K562 (cell line): ENCODE measurements at regions not wholly inside any gene's neighbourhood (a gene's known extent, or its start where the extent isn't known, plus 50 kb on each side); places are given as distances from the start of the nearest gene placed in this dataset.

Source experiments
- ATAC-seq: fragments of 200-7000 bp; cut with Tn5 transposase; 3 replicates; pipeline ENCODE4 v1.9.1; 2020; ENCODE audit warnings: moderate library complexity
- BruUV-seq: library from RNA; stranded (reverse); fragments of 400-500 nt; replicated peaks from 2 replicates; lab custom pipeline; 2021; lab: Mats Ljungman, UMichigan
- CTCF ChIA-PET: fragments of 300-600 bp; formaldehyde crosslinking; extraction: SDS; loops from one replicate; lab custom pipeline; 2021; ENCODE audit warnings: low intra/inter-chr PET ratio; lab: Yijun Ruan, JAX
- POLR2A ChIA-PET: fragments of 300-600, 350-650 bp; sonication (Branson Sonifier 250); formaldehyde crosslinking; extraction: SDS; loops from one replicate; lab custom pipeline; 2021; ENCODE audit warnings: antibody characterized with exemption, inconsistent platforms; lab: Yijun Ruan, JAX
- DNase-seq, 4 experiments: peaks; one replicate each; pipeline versions ENCODE4 v3.0.0 to v3.0.0-alpha.2; 2011 to 2018; ENCODE audit warnings: low spot score in 3 of 4, mixed read lengths in 3 of 4; ENCODE audit errors: extremely low read depth in 1 of 4
- FAIRE-seq: peaks from 2 replicates; lab custom pipeline; 2011; peaks lifted over from hg19 to GRCh38; lab: Jason Lieb, UNC
- H2AFZ ChIP-seq: 2 replicates; pipeline ENCODE4 v1.6.0; 2011; ENCODE audit warnings: low read depth, low read length, control low read depth, inconsistent platforms
- H3K27ac ChIP-seq: fragments of 200-600 bp; 3 replicates; pipeline ENCODE4 v1.8.0; 2011; ENCODE audit warnings: low read depth, mild to moderate bottlenecking, control low read depth, inconsistent platforms, low read length, moderate library complexity, mixed read lengths; ENCODE audit errors: extremely low read depth
- H3K27me3 ChIP-seq, 2 experiments: fragments of 300-600 bp in 1 of 2; 2 replicates in 1 of 2; 3 replicates in 1 of 2; pipeline versions ENCODE4 v1.6.0 to v1.8.0; 2011; ENCODE audit warnings: inconsistent platforms in 2 of 2, low read length in 2 of 2, mild to moderate bottlenecking in 1 of 2, mixed read lengths in 1 of 2, moderate library complexity in 1 of 2; ENCODE audit not compliant: control insufficient read depth in 2 of 2, insufficient read depth in 2 of 2
- H3K36me3 ChIP-seq: fragments of 300-600 bp; 3 replicates; pipeline ENCODE4 v1.8.0; 2011; ENCODE audit warnings: mild to moderate bottlenecking, low read length, inconsistent platforms; ENCODE audit not compliant: control insufficient read depth, insufficient read depth
- H3K4me1 ChIP-seq, 2 experiments: fragments of 200-600 bp in 1 of 2; replicated peaks in 1 of 2; 2 replicates in 1 of 2; 3 replicates in 1 of 2; pipeline versions ENCODE4 v1.5.1 to v1.8.0; 2011; ENCODE audit warnings: inconsistent platforms in 2 of 2, low read length in 2 of 2, mild to moderate bottlenecking in 1 of 2, mixed read lengths in 1 of 2, moderate library complexity in 1 of 2; ENCODE audit not compliant: control insufficient read depth in 2 of 2, insufficient read depth in 2 of 2
- H3K4me2 ChIP-seq: 2 replicates; pipeline ENCODE4 v1.6.1; 2011; ENCODE audit warnings: low read length, control low read depth, inconsistent platforms, mixed read lengths; ENCODE audit not compliant: insufficient read depth
- H3K4me3 ChIP-seq: fragments of 200-600 bp; sonication (generic), shearing (Covaris generic); 2 replicates; pipeline ENCODE4 v1.5.1; 2016; ENCODE audit warnings: control low read depth, inconsistent platforms
- H3K79me2 ChIP-seq: fragments of 200-600 bp; 3 replicates; pipeline ENCODE4 v1.8.0; 2011; ENCODE audit warnings: low read length, inconsistent platforms; ENCODE audit not compliant: control insufficient read depth, insufficient read depth
- H3K9ac ChIP-seq, 2 experiments: 2 replicates each; pipeline versions ENCODE4 v1.6.0 to v1.6.1; 2011; ENCODE audit warnings: low read depth in 2 of 2, low read length in 2 of 2, control low read depth in 1 of 2, inconsistent platforms in 1 of 2, mild to moderate bottlenecking in 1 of 2, mixed read lengths in 1 of 2; ENCODE audit not compliant: insufficient read depth in 1 of 2
- H3K9me1 ChIP-seq: one replicate; pipeline ENCODE4 v1.6.0; 2011; ENCODE audit warnings: inconsistent platforms, mild to moderate bottlenecking, low read length, moderate library complexity; ENCODE audit not compliant: control insufficient read depth, insufficient read depth
- H3K9me3 ChIP-seq: replicated peaks from 2 replicates; pipeline ENCODE4 v1.5.1; 2011; ENCODE audit warnings: low read depth, low read length, inconsistent platforms; ENCODE audit not compliant: control insufficient read depth, insufficient read depth
- H4K20me1 ChIP-seq: replicated peaks from 2 replicates; pipeline ENCODE4 v1.6.1; 2011; ENCODE audit warnings: low read length, inconsistent platforms, mixed read lengths; ENCODE audit not compliant: control insufficient read depth, insufficient read depth
- ASH1L ChIP-seq: fragments of 450-650 bp; IDR thresholded peaks from 2 replicates; pipeline ENCODE4 v1.6.1; 2018; ENCODE audit warnings: borderline replicate concordance, mild to moderate bottlenecking, low read depth; ENCODE audit not compliant: partially characterized antibody
- CEBPZ ChIP-seq: fragments of 150-350 bp; IDR thresholded peaks from 2 replicates; pipeline ENCODE4 v1.6.1; 2014; ENCODE audit warnings: low read depth, mild to moderate bottlenecking, low read length, borderline replicate concordance
- ELF4 ChIP-seq: fragments of 450-650 bp; formaldehyde crosslinking; IDR thresholded peaks from 2 replicates; pipeline ENCODE4 v1.4.0; 2022; ENCODE audit warnings: missing genetic modification characterization
- FOXK2 ChIP-seq, 2 experiments: fragments of 450-650 bp; IDR thresholded peaks in 1 of 2; conservative IDR thresholded peaks in 1 of 2; 2 replicates each; pipeline ENCODE4 v1.6.1; 2016; ENCODE audit warnings: low read depth in 2 of 2, mild to moderate bottlenecking in 1 of 2
- NCOA1 ChIP-seq: fragments of 450-650 bp; IDR thresholded peaks from 2 replicates; pipeline ENCODE4 v1.6.1; 2016; ENCODE audit warnings: low read depth
- NUFIP1 ChIP-seq: fragments of 450-650 bp; IDR thresholded peaks from 2 replicates; pipeline ENCODE4 v1.6.1; 2018; ENCODE audit not compliant: partially characterized antibody
- SETDB1 ChIP-seq: IDR thresholded peaks from one replicate; pipeline ENCODE4 v1.6.1; 2012; ENCODE audit warnings: low read length, control low read depth, inconsistent platforms
- SMARCB1 ChIP-seq: IDR thresholded peaks from 2 replicates; pipeline ENCODE4 v1.6.1; 2011; ENCODE audit warnings: improper control_type of control experiment, low read depth; ENCODE audit not compliant: insufficient read length
- TRIM28 ChIP-seq: fragments of 450-650 bp; IDR thresholded peaks from 2 replicates; pipeline ENCODE4 v1.6.1; 2017
- WHSC1 ChIP-seq: IDR thresholded peaks from one replicate; pipeline ENCODE4 v1.6.1; 2012; ENCODE audit warnings: low read length, control low read depth, inconsistent platforms
- WGBS: fragments of 100-300 bp; shearing (Covaris generic); methylation state at CpG from one replicate; pipeline ENCODE4 v1.1.6; 2016; ENCODE audit warnings: low coverage, mixed read lengths; ENCODE audit not compliant: insufficient coverage; ENCODE audit errors: missing lambda C conversion rate; 5-methylcytosine and 5-hydroxymethylcytosine counted together
- in situ Hi-C: fragments of 300-500 bp; cut with MboI; formaldehyde crosslinking; loops from 4 replicates; pipeline ENCODE4 v1.15.0; 2018; ENCODE audit warnings: inconsistent platforms, mixed read lengths
- intact Hi-C: fragments of 100-400 bp; cut with micrococcal nuclease; formaldehyde crosslinking; loops from 2 replicates; pipeline ENCODE4 v1.14.2; 2022
- TF ChIP-seq, protein P1 (sequence below), 2 experiments: fragments of 450-650 bp; IDR thresholded peaks; 2 replicates each; pipeline ENCODE4 v1.6.1; 2016; ENCODE audit warnings: mild to moderate bottlenecking in 2 of 2, borderline replicate concordance in 1 of 2, low read depth in 1 of 2, moderate library complexity in 1 of 2

- TF ChIP-seq CEBPZ (no peak), SETDB1 (no peak), TRIM28 (no peak), NUFIP1 (no peak), WHSC1 (no peak), NCOA1 (no peak)
Observed at GRCh38 chr1:184258525-184258924, 128.3 kb upstream of the C1orf21 start (continued).

DNA sequence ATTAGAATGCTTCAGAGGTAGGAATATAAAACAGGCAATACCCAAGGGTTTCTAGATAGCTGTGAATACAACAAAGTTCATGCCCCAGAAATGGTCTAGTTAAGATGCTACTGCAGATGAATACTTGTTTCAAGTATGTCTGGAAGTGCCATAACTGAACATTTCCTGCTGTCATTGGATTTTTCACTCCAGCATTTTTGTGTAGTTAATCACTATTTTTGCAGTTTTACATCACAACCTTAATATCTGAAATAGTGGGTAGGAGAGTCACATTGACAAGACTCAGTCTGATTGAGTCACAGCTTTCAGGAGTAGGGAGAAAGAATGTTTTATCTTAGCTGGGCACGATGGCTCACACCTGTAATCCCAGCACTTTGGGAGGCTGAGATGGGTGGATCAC, 126.4 kb upstream of the C1orf21 start:
- in situ Hi-C loops = no loop called here
- no peaks in the 10 kb centered on the region for H4K20me1 ChIP-seq
- FAIRE-seq = no peak
- no peak overlapping the region for H3K4me2 ChIP-seq
- no peak for ATAC-seq
- DNase-seq = no peak
- no TSS peak for BruUV-seq
- WGBS = 0% methylated on average over 1 of the region's 1 CpG
- no peak overlapping the region for H2AFZ ChIP-seq
- H3K36me3 ChIP-seq = no peaks in the 10 kb centered on the region
- H3K4me3 ChIP-seq = no peak overlapping the region
- no peaks in the 10 kb centered on the region for H3K4me1 ChIP-seq
- no peak overlapping the region for H3K9ac ChIP-seq
- H3K27ac ChIP-seq = no peak overlapping the region
- no peaks in the 10 kb centered on the region for H3K9me1 ChIP-seq
- H3K9me3 ChIP-seq = no peaks in the 10 kb centered on the region
- intact Hi-C loops = no loop called here
- ChIA-PET POLR2A (interaction anchor here (0.7 kb wide), 1 partner anchor 10 kb away, joined by 3 read pairs; no protein-coding TSS in a partner anchor), CTCF (no interaction called here)
- no peaks in the 10 kb centered on the region for H3K79me2 ChIP-seq
- no peaks in the 10 kb centered on the region for H3K27me3 ChIP-seq
- no peak for TF ChIP-seq ASH1L
- no peak for TF ChIP-seq FOXK2 (conservative IDR thresholded peaks at IDR 0.05 in 1 of 2, IDR thresholded peaks at IDR 0.05 in 1 of 2; ENCODE audit: low read depth in 2 of 2)
- TF ChIP-seq, protein P1, sequence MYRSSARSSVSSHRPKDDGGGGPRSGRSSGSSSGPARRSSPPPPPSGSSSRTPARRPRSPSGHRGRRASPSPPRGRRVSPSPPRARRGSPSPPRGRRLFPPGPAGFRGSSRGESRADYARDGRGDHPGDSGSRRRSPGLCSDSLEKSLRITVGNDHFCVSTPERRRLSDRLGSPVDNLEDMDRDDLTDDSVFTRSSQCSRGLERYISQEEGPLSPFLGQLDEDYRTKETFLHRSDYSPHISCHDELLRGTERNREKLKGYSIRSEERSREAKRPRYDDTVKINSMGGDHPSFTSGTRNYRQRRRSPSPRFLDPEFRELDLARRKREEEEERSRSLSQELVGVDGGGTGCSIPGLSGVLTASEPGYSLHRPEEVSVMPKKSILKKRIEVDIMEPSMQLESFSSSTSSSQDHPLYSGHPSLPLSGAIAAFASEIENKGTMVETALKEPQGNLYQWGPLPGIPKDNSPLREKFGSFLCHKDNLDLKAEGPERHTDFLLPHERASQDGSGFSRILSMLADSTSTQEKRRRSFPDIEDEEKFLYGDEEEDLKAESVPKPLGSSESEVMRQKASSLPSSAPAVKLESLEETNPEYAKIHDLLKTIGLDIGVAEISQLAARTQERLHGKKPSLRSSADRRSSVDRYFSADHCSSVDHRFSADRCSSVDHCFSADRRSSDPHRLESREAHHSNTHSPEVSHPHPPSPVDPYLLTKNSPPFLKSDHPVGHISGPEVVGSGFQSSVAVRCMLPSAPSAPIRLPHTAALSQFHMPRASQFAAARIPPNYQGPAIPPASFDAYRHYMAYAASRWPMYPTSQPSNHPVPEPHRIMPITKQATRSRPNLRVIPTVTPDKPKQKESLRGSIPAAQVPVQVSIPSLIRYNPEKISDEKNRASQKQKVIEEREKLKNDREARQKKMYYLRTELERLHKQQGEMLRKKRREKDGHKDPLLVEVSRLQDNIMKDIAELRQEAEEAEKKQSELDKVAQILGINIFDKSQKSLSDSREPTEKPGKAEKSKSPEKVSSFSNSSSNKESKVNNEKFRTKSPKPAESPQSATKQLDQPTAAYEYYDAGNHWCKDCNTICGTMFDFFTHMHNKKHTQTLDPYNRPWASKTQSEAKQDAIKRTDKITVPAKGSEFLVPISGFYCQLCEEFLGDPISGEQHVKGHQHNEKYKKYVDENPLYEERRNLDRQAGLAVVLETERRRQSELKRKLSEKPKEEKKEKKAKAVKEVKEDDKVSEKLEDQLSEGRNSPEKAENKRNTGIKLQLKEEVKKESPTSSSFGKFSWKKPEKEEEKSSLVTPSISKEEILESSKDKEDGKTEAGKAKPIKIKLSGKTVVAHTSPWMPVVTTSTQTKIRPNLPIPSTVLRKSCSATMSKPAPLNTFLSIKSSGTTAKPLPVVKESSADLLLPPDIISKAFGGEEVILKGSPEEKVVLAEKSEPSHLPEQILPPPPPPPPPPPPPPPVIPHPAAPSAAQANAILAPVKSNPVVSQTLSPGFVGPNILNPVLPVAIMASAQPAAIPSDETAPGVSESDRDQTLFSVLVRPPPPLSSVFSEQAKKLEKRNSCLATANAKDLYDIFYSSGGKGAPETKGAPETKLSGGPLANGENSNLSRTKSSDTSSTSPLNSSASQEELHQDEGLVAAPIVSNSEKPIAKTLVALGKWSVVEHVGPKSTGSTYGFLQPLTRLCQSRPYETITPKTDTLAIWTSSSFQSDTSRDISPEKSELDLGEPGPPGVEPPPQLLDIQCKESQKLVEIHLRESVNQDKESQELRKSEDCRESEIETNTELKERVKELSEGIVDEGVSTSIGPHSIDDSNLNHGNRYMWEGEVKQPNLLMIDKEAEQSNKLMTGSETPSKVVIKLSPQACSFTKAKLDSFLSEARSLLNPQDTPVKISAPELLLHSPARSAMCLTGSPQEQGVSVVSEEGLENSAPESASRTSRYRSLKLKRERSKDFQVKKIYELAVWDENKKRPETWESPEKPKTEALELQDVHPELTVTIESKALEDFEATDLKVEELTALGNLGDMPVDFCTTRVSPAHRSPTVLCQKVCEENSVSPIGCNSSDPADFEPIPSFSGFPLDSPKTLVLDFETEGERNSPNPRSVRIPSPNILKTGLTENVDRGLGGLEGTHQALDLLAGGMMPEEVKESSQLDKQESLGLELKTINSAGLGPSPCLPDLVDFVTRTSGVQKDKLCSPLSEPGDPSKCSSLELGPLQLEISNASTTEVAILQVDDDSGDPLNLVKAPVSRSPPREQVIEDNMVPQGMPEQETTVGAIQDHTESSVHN (IDR thresholded peaks at IDR 0.05; ENCODE audit: borderline replicate concordance in 1 of 2, low read depth in 1 of 2) = no peak
- TF ChIP-seq SMARCB1 = no peak
- no peak for TF ChIP-seq ELF4 (CRISPR knock-in tag)
